GM23248 (cell line): ENCODE measurements at regions not wholly inside any gene's neighbourhood (a gene's known extent, or its start where the extent isn't known, plus 50 kb on each side); places are given as distances from the start of the nearest gene placed in this dataset.
A peak's percentile ranks its signal among the peaks of the same experiment; 100 is the strongest.

Source experiments
- EZH2 ChIP-seq: fragments of 200-600 bp; sonication (generic); IDR thresholded peaks from 2 replicates; pipeline ENCODE4 v1.6.1; 2018; ENCODE audit warnings: antibody characterized with exemption, mild to moderate bottlenecking; ENCODE audit not compliant: insufficient read depth, poor library complexity, severe bottlenecking
- EZH2phosphoT487 ChIP-seq: fragments of 200-600 bp; sonication (generic); IDR thresholded peaks from 2 replicates; pipeline ENCODE4 v1.6.1; 2018; ENCODE audit warnings: antibody characterized with exemption, moderate library complexity, mild to moderate bottlenecking, low read depth; ENCODE audit not compliant: insufficient read depth

DNA sequence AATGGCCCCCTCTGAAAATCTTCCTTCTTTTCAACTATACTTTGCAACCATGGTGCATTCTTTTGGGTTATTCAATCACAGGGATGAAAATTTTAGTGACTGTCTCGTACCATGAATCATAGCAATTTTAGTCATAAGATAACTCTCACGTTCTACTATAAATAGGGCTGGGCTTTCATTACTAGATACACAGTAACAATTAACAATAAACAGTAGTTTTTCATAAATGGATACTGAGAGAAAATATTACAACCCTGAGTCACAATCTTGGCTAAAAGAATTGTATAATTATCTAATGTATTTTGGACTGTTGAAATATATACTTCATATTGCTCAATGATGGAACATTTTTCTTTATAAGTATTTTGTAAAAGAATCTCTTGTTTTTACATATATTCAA is 96.1 kb downstream of the TEX35 start:
- no peak for TF ChIP-seq EZH2
- TF ChIP-seq EZH2phosphoT487 = 0 out of 2 replicates have a peak, but pooled peaks have one; percentile 44
